ENCODE measurements at regions not wholly inside any gene's neighbourhood (a gene's known extent, or its start where the extent isn't known, plus 50 kb on each side); places are given as distances from the start of the nearest gene placed in this dataset.

DNA sequence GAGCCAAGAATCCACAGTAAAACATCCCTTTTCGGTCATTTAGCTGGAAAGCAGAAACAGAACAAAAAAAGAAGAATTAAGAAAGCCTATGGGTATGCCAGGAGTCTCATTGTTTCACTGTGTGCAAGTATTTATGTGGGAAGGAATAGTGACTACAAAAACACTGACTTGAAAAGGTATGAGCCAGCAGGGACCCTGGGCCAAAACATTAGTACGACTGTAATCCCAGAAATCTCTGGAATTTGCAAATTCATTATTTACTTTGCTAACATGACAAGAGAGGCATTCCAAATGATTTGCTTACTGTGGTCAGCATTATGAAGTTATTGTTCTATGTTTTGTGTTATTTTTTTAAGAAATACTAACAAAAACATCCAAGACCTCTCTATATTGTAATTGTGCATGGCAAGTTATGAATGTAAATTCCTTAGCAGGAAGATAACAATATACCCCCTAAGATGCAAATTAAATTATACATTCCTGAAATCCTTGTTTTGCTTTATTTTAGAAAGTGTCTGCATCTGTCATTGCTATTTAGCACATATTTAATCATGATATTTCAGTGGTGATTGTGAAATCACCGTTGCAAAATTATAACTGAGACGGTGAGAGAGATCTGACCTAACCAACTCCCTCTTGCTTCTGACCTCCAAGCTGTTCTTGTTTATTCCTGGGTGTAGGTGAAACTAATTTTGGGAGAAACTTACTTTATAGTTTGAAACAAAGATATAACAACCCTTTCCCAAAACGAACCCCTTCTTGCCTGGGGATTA lies 299.2 kb downstream of the ZPLD1 start:
- H3K36me3 ChIP-seq (replicated peaks in 1 of 2), result no peaks in the 10 kb centered on the region
- no peak overlapping the region for H3K27ac ChIP-seq
- H3K27me3 ChIP-seq, result no peaks in the 10 kb centered on the region
- DNase-seq, result no peak
- H3K4me1 ChIP-seq (replicated peaks in 1 of 2), result no peaks in the 10 kb centered on the region
- no peaks in the 10 kb centered on the region for H3K9me3 ChIP-seq (replicated peaks in 1 of 3)
- TF ChIP-seq POLR2A (IDR thresholded peaks at IDR 0.05), result no peak
- TF ChIP-seq, protein P1, sequence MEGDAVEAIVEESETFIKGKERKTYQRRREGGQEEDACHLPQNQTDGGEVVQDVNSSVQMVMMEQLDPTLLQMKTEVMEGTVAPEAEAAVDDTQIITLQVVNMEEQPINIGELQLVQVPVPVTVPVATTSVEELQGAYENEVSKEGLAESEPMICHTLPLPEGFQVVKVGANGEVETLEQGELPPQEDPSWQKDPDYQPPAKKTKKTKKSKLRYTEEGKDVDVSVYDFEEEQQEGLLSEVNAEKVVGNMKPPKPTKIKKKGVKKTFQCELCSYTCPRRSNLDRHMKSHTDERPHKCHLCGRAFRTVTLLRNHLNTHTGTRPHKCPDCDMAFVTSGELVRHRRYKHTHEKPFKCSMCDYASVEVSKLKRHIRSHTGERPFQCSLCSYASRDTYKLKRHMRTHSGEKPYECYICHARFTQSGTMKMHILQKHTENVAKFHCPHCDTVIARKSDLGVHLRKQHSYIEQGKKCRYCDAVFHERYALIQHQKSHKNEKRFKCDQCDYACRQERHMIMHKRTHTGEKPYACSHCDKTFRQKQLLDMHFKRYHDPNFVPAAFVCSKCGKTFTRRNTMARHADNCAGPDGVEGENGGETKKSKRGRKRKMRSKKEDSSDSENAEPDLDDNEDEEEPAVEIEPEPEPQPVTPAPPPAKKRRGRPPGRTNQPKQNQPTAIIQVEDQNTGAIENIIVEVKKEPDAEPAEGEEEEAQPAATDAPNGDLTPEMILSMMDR (IDR thresholded peaks at IDR 0.05), result no peak
- H3K4me3 ChIP-seq, result no peak overlapping the region
- intact Hi-C loops (cut with DNase I), result no loop called here
- 49 to 52% (median 51%) methylated on average over 5 of the region's 5 CpGs for WGBS, 4 donors

DNA sequence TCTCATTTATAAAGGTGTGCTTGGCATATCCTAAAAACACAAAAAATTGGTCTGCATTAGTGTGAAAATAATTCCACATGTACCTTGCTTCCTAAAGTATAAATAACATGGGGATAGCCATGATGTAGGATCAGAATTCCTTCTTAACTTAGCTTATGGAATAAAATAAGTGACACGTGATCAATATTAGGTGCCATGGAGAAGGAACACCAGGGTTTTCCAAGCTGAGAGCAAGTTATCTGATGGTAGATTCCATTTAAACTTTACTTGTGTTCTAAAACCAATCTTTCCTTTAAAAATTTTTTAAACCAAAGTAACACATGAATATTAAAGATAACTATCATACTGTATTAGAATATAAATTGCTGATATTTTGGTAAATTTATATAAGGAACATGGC lies 300.5 kb downstream of the ZPLD1 start:
- no peaks in the 10 kb centered on the region for H3K27me3 ChIP-seq
- no peaks in the 10 kb centered on the region for H3K9me3 ChIP-seq (replicated peaks in 1 of 3)
- no peak overlapping the region for H3K4me3 ChIP-seq
- 57 to 87% (median 71%) methylated on average over 1 of the region's 1 CpG for WGBS, 4 donors
- intact Hi-C loops (cut with DNase I), result no loop called here
- TF ChIP-seq, protein P1 (IDR thresholded peaks at IDR 0.05), result no peak
- TF ChIP-seq POLR2A (IDR thresholded peaks at IDR 0.05), result no peak
- no peaks in the 10 kb centered on the region for H3K36me3 ChIP-seq (replicated peaks in 1 of 2)
- no peak overlapping the region for H3K27ac ChIP-seq
- no peaks in the 10 kb centered on the region for H3K4me1 ChIP-seq (replicated peaks in 1 of 2)
- DNase-seq, result no peak

DNA sequence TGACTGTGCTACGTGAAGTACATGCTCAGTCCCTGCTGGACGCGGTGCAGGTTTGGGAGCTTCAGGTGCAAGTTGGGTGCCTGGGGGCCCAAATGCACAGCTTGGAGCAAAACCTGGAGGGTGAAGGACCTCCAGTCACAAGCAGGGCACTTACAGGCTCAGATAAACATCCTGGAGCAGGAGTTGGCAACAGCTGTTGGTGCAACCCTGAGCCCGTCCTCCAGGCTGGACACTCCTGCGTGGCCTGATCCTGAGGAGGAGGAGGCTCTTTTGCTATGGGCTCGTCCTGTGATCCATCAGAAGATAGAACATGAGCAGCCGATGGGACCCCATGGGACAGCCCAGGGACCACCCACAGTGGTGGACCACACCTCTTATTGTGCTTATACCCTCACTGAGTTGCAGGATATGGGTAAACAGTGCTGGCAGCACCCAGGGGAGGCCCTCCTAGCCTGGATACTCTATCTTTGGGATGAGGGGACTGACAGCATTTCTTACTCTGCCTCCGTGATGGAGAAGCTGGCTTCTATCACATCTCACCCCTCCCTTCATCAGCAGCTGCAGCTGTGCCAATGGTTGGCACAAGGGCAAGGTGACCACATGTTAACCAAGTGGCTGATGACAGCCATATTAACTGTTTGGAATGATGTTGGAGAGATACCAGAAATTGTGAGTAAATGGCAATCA lies 301.6 kb downstream of the ZPLD1 start:
- no peak for TF ChIP-seq POLR2A (IDR thresholded peaks at IDR 0.05)
- TF ChIP-seq, protein P1 (IDR thresholded peaks at IDR 0.05), result no peak
- intact Hi-C loops (cut with DNase I), result no loop called here
- no peak for DNase-seq
- H3K27me3 ChIP-seq, result no peaks in the 10 kb centered on the region
- no peaks in the 10 kb centered on the region for H3K9me3 ChIP-seq (replicated peaks in 1 of 3)
- no peak overlapping the region for H3K27ac ChIP-seq
- H3K4me3 ChIP-seq, result no peak overlapping the region
- 79 to 89% (median 87%) methylated on average over 7 to 8 of the region's 8 CpGs for WGBS, 4 donors
- H3K36me3 ChIP-seq (replicated peaks in 1 of 2), result no peaks in the 10 kb centered on the region
- no peaks in the 10 kb centered on the region for H3K4me1 ChIP-seq (replicated peaks in 1 of 2)

DNA sequence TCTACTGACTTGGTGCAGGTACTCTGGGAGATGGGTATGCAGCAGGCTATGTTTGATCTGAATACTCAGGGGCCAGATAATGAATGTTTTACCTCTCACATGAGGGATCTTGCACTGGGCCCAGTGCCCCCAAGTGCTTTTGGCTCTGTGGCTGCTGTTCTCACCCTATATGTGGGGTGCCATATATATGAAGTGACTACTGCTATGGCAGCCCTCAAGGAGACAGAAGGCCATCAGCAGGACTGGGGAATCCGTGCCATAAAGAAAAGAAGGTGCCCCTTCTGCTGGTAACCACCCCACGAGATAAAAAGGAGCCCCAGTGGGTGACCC lies 302.1 kb downstream of the ZPLD1 start:
- intact Hi-C loops (cut with DNase I), result no loop called here
- TF ChIP-seq, protein P1 (IDR thresholded peaks at IDR 0.05), result no peak
- H3K27ac ChIP-seq, result no peak overlapping the region
- H3K4me3 ChIP-seq, result no peak overlapping the region
- no peaks in the 10 kb centered on the region for H3K27me3 ChIP-seq
- H3K9me3 ChIP-seq (replicated peaks in 1 of 3), result no peaks in the 10 kb centered on the region
- no peaks in the 10 kb centered on the region for H3K36me3 ChIP-seq (replicated peaks in 1 of 2)
- H3K4me1 ChIP-seq (replicated peaks in 1 of 2), result no peaks in the 10 kb centered on the region
- no peak for DNase-seq
- WGBS, 4 donors, result 83 to 92% (median 87%) methylated on average over 2 of the region's 2 CpGs
